KMS-11 (cell line): ENCODE measurements at regions not wholly inside any gene's neighbourhood (a gene's known extent, or its start where the extent isn't known, plus 50 kb on each side); places are given as distances from the start of the nearest gene placed in this dataset.

Experiments
- H2AFZ ChIP-seq: fragments of 200-600 bp; sonication (generic); 2 replicates; pipeline ENCODE4 v1.6.1; 2016; ENCODE audit warnings: antibody characterized with exemption, mixed run types, low read depth
- H3K27ac ChIP-seq: fragments of 200-600 bp; sonication (generic); 2 replicates; pipeline ENCODE4 v1.6.1; 2016; ENCODE audit warnings: mild to moderate bottlenecking, mixed run types
- H3K27me3 ChIP-seq: fragments of 200-600 bp; sonication (generic); 2 replicates; pipeline ENCODE4 v1.6.1; 2017; ENCODE audit warnings: mild to moderate bottlenecking, low read depth, mixed run types, moderate library complexity; ENCODE audit not compliant: insufficient read depth
- H3K36me3 ChIP-seq: fragments of 200-600 bp; sonication (generic); 2 replicates; pipeline ENCODE4 v1.6.1; 2017; ENCODE audit warnings: mild to moderate bottlenecking, mixed run types; ENCODE audit not compliant: insufficient read depth
- H3K4me1 ChIP-seq: fragments of 200-600 bp; sonication (generic); 2 replicates; pipeline ENCODE4 v1.6.1; 2016; ENCODE audit warnings: mild to moderate bottlenecking, low read depth, mixed run types; ENCODE audit not compliant: poor library complexity, severe bottlenecking
- H3K4me2 ChIP-seq: fragments of 200-600 bp; sonication (generic); 2 replicates; pipeline ENCODE4 v1.7.0; 2016; ENCODE audit warnings: mild to moderate bottlenecking, mixed run types
- H3K4me3 ChIP-seq: fragments of 200-600 bp; sonication (generic); IDR thresholded peaks from 2 replicates; pipeline ENCODE4 v1.6.1; 2017; ENCODE audit warnings: low read depth, low read length, mixed read lengths; ENCODE audit not compliant: insufficient read depth
- H3K79me2 ChIP-seq: fragments of 200-600 bp; sonication (generic); 2 replicates; pipeline ENCODE4 v1.6.1; 2016; ENCODE audit warnings: low read depth, mixed run types; ENCODE audit not compliant: insufficient read depth
- H3K9ac ChIP-seq: fragments of 200-600 bp; sonication (generic); 2 replicates; pipeline ENCODE4 v1.6.1; 2016; ENCODE audit warnings: mild to moderate bottlenecking, mixed run types
- H4K20me1 ChIP-seq: fragments of 200-600 bp; sonication (generic); 2 replicates; pipeline ENCODE4 v1.6.1; 2016; ENCODE audit warnings: mild to moderate bottlenecking, mixed run types; ENCODE audit not compliant: insufficient read depth
- TF ChIP-seq, protein P1 (sequence below): fragments of 200-600 bp; sonication (generic); conservative IDR thresholded peaks from 2 replicates; pipeline ENCODE4 v1.6.1; 2017; ENCODE audit warnings: low read depth, mild to moderate bottlenecking, antibody characterized with exemption, low read length, moderate library complexity, mixed read lengths

GRCh38 chr2:114265261-114265660, 177.2 kb upstream of the DPP10 start:
- H3K9ac ChIP-seq: no peak overlapping the region
- no peaks in the 10 kb centered on the region for H3K27me3 ChIP-seq
- no peak overlapping the region for H3K27ac ChIP-seq
- no peaks in the 10 kb centered on the region for H3K4me1 ChIP-seq
- no peaks in the 10 kb centered on the region for H4K20me1 ChIP-seq
- no peaks in the 10 kb centered on the region for H3K79me2 ChIP-seq
- H3K4me2 ChIP-seq: no peak overlapping the region
- H2AFZ ChIP-seq: no peak overlapping the region
- H3K4me3 ChIP-seq: no peak overlapping the region
- TF ChIP-seq, protein P1, sequence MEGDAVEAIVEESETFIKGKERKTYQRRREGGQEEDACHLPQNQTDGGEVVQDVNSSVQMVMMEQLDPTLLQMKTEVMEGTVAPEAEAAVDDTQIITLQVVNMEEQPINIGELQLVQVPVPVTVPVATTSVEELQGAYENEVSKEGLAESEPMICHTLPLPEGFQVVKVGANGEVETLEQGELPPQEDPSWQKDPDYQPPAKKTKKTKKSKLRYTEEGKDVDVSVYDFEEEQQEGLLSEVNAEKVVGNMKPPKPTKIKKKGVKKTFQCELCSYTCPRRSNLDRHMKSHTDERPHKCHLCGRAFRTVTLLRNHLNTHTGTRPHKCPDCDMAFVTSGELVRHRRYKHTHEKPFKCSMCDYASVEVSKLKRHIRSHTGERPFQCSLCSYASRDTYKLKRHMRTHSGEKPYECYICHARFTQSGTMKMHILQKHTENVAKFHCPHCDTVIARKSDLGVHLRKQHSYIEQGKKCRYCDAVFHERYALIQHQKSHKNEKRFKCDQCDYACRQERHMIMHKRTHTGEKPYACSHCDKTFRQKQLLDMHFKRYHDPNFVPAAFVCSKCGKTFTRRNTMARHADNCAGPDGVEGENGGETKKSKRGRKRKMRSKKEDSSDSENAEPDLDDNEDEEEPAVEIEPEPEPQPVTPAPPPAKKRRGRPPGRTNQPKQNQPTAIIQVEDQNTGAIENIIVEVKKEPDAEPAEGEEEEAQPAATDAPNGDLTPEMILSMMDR: no peak
- no peaks in the 10 kb centered on the region for H3K36me3 ChIP-seq

DNA sequence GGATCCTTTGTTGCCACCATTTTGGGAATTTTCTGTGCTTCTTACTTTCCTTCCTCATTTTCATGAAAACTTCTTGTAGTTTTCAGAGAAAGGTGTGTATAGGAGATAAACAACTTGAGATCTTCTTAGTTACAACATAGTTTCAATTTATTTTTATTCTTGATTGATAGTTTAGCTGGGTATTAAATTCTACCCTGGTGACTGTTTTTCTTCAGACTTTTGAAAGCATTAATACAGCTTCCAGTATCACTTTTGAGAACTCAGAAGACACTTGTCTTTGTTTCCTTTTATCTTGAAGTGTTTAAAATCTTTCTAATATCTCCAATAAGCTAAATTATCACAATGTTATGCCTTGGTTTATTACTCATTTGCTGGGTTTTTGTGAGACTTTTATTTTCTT, 167.5 kb upstream of the DPP10 start:
- Histone ChIP-seq H3K79me2 (no peaks in the 10 kb centered on the region), H3K4me1 (no peaks in the 10 kb centered on the region), H3K36me3 (no peaks in the 10 kb centered on the region), H3K27ac (no peak overlapping the region), H4K20me1 (no peaks in the 10 kb centered on the region), H2AFZ (no peak overlapping the region), H3K4me2 (no peak overlapping the region), H3K9ac (no peak overlapping the region), H3K27me3 (no peaks in the 10 kb centered on the region), H3K4me3 (no peak overlapping the region)
- TF ChIP-seq, protein P1: no peak

DNA sequence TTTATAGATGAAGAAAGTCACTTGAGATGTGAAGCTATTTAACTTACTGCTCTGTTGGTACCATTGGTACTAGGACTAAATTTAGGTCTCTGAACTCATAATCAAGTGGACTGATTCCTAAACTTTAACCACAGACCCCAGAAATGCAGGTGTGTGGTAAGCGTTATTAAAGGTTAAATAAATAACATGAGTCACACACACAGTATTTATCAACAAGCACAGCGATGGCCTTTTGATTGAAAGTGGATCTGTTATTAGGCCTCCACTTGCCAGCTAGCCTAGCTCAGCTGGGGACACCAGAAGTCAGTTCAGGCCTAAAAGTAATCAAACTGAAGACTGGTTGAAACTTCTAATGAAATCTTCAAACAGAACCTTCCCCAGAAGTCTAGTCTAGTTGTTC, 161.3 kb upstream of the DPP10 start:
- Histone ChIP-seq H3K4me3 (no peak overlapping the region), H2AFZ (no peak overlapping the region)

DNA sequence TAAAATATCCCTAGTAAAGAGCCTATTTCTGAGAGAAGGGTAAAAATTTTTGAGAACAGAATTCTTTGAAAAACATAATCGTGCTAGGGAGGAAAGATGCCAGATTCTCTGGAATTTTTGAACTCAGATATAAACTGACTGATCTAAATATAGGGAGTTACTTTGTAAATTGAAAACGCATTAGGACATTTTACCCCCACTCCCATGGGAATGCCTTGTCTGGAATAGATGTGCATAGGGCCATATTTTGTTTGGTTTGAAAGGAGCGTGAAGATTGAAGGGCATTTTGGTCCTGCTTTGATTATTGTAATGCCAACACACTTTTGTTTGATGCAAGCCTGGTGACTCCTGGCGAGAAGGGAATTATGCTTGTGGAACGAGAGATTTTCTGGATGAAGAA, 158.7 kb upstream of the DPP10 start:
- H3K27me3 ChIP-seq: no peaks in the 10 kb centered on the region
- TF ChIP-seq, protein P1: no peak
- no peak overlapping the region for H3K4me2 ChIP-seq
- no peak overlapping the region for H2AFZ ChIP-seq
- no peaks in the 10 kb centered on the region for H3K36me3 ChIP-seq
- no peaks in the 10 kb centered on the region for H3K79me2 ChIP-seq
- H3K9ac ChIP-seq: no peak overlapping the region
- H3K4me3 ChIP-seq: no peak overlapping the region
- H3K27ac ChIP-seq: no peak overlapping the region
- H3K4me1 ChIP-seq: no peaks in the 10 kb centered on the region
- H4K20me1 ChIP-seq: no peaks in the 10 kb centered on the region

More for the DNA sequence above, 161.3 kb upstream of the DPP10 start:
- Histone ChIP-seq H3K36me3 (no peaks in the 10 kb centered on the region), H3K27ac (no peak overlapping the region), H3K27me3 (no peaks in the 10 kb centered on the region), H3K79me2 (no peaks in the 10 kb centered on the region), H3K4me1 (no peaks in the 10 kb centered on the region), H4K20me1 (no peaks in the 10 kb centered on the region), H3K9ac (no peak overlapping the region), H3K4me2 (no peak overlapping the region)
- TF ChIP-seq, protein P1: no peak
